Type B pancreatic cell (in vitro differentiated cells): ENCODE measurements at regions not wholly inside any gene's neighbourhood (a gene's known extent, or its start where the extent isn't known, plus 50 kb on each side); places are given as distances from the start of the nearest gene placed in this dataset.

Experiments
- DNase-seq: peaks from one replicate; pipeline ENCODE4 v3.0.0; 2021; ENCODE audit warnings: mixed read lengths; ENCODE audit not compliant: unreplicated experiment; ENCODE audit errors: extremely low spot score
- H3K27ac Mint-ChIP-seq: 2 replicates; pipeline ENCODE4 v1.8.0; 2021; ENCODE audit warnings: mild to moderate bottlenecking, mixed read lengths
- H3K27me3 Mint-ChIP-seq: 2 replicates; pipeline ENCODE4 v1.8.0; 2021; ENCODE audit warnings: mixed read lengths
- H3K36me3 Mint-ChIP-seq: 2 replicates; pipeline ENCODE4 v1.8.0; 2021; ENCODE audit warnings: mixed read lengths
- H3K4me1 Mint-ChIP-seq: one replicate; pipeline ENCODE4 v1.8.0; 2021; ENCODE audit warnings: mixed read lengths; ENCODE audit not compliant: unreplicated experiment
- H3K4me3 Mint-ChIP-seq: 2 replicates; pipeline ENCODE4 v1.8.0; 2021; ENCODE audit warnings: mild to moderate bottlenecking, mixed read lengths
- H3K9me3 Mint-ChIP-seq: 2 replicates; pipeline ENCODE4 v1.8.0; 2021; ENCODE audit warnings: mixed read lengths
- CTCF ChIP-seq: fragments of 200-600 bp; sonication (generic); conservative IDR thresholded peaks from 2 replicates; pipeline ENCODE4 v1.5.0; 2021; ENCODE audit warnings: antibody characterized with exemption, mild to moderate bottlenecking

GRCh38 chr2:128490881-128491691, 172.4 kb upstream of the HS6ST1 start:
- Mint-ChIP-seq H3K4me3 (no peak overlapping the region), H3K27ac (no peak overlapping the region), H3K9me3 (no peaks in the 10 kb centered on the region), H3K27me3 (no peaks in the 10 kb centered on the region), H3K36me3 (no peaks in the 10 kb centered on the region), H3K4me1 (peaks cover 50% of the 10 kb centered on the region)
- no peak for DNase-seq
- TF ChIP-seq CTCF, result no peak

DNA sequence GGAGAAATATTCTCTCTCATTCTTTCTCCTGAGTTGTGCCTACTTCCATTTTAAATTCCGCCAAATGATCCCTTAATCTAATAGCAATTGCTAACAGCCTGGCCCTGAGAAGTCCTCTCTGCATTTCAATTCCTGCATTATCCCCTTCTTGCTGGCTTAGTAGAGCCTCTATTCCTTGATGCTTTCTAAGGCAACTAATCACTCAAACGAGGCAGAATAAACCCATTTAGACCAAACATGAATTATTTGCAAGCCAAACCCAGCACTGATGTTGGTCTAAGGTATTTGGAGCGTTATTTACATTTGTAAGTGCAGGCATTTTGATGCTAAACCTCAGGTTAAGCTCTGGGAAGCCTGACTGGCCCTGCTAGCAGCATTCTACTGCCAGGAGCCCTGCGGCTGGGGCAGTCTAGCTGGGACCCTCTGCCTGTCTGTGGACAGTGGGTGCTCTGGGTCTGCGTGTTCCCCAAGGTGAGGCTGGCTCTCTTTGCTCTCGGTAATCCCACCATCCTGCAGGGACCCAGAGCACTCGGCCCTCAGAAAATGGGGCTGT, 173.1 kb upstream of the HS6ST1 start:
- Mint-ChIP-seq H3K4me1 (peaks cover 52% of the 10 kb centered on the region), H3K4me3 (no peak overlapping the region), H3K36me3 (no peaks in the 10 kb centered on the region), H3K27me3 (no peaks in the 10 kb centered on the region), H3K9me3 (no peaks in the 10 kb centered on the region), H3K27ac (no peak overlapping the region)
- no peak for TF ChIP-seq CTCF
- DNase-seq, result no peak

- no peak for TF ChIP-seq CTCF
- no peaks in the 10 kb centered on the region for H3K27me3 Mint-ChIP-seq
- no peaks in the 10 kb centered on the region for H3K9me3 Mint-ChIP-seq
- no peak overlapping the region for H3K27ac Mint-ChIP-seq
- H3K4me3 Mint-ChIP-seq, result no peak overlapping the region
- peak; percentile 62 for DNase-seq
- no peaks in the 10 kb centered on the region for H3K36me3 Mint-ChIP-seq
- peaks cover 43% of the 10 kb centered on the region for H3K4me1 Mint-ChIP-seq
These were observed 174.5 kb upstream of the HS6ST1 start for GRCh38 chr2:128492966-128493811.

DNA sequence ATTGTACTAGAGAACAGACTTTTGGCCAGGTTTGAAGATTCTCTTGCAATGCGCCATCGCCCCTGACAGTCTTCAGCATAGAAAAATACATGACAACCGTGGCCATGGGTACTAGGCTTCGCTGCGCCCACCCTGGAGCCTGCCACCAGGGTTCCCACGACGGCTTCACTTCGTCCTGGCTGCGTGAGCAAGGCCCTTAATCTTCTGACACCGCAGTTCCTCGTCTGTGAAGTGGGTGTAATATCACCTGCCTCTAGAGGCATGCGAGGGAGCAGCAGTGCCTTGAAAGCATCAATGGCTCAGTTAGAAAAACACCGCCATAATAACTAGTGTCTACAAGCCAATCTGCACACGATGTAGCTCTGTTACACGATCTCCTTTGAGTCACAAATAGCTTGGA, 175.2 kb upstream of the HS6ST1 start:
- DNase-seq, result no peak
- Mint-ChIP-seq H3K9me3 (no peaks in the 10 kb centered on the region), H3K4me3 (no peak overlapping the region), H3K27ac (no peak overlapping the region), H3K27me3 (no peaks in the 10 kb centered on the region), H3K36me3 (no peaks in the 10 kb centered on the region), H3K4me1 (peaks cover 36% of the 10 kb centered on the region)
- no peak for TF ChIP-seq CTCF

DNA sequence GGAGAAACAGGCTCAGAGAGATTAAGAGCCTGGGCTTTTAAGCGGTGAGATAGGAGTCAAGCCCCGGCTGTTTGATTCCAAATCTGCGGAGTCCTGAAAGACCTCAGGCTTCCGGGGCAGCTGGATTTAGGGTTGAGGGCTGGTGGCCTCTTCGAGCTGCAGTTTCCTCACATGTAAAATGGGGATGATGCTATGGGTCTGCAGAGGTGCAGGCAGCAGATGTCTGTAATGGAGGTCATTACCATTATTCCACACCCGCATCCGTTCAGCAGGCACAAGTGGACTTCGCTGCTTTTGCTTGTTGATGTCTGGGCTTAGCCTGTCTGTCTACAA, 175.6 kb upstream of the HS6ST1 start:
- peak; percentile 42 for DNase-seq
- TF ChIP-seq CTCF, result no peak
- Mint-ChIP-seq H3K4me3 (no peak overlapping the region), H3K36me3 (no peaks in the 10 kb centered on the region), H3K9me3 (no peaks in the 10 kb centered on the region), H3K27ac (peak overlapping the region; percentile 29), H3K27me3 (no peaks in the 10 kb centered on the region), H3K4me1 (peaks cover 32% of the 10 kb centered on the region)
